ENCODE measurements at regions not wholly inside any gene's neighbourhood (a gene's known extent, or its start where the extent isn't known, plus 50 kb on each side); places are given as distances from the start of the nearest gene placed in this dataset.

DNA sequence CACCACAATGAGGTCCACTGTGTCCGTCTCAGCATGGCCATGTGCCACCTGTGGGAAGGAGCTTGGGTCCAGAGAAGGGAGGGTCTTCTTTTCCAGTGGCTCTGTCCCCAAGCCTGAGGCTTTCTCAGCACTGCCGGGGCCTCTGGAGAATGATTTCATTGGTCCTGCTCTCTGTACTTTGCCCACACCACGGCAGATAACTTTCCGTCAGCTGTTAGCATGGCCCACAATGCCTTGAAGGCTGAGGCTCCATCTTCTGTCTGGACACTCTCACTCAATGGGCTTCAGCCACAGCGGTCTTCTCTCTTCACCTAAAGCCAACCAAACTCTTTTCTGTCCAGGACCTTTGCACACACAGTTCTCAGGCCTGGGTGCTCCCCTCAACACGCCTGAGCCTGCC lies 192.5 kb downstream of the CXCL12 start:
- no peak for ATAC-seq
- TF ChIP-seq ARNTL (CRISPR knock-in tag; IDR thresholded peaks at IDR 0.05; ENCODE audit: borderline replicate concordance, low read depth) (no peak), RARB (CRISPR knock-in tag; IDR thresholded peaks at IDR 0.05) (no peak), ZFP3 (CRISPR knock-in tag; IDR thresholded peaks at IDR 0.05) (no peak), ZFP30 (CRISPR knock-in tag; IDR thresholded peaks at IDR 0.05) (no peak), ISL1 (CRISPR knock-in tag; IDR thresholded peaks at IDR 0.05) (no peak), ESRRG (CRISPR knock-in tag; IDR thresholded peaks at IDR 0.05) (no peak), ZC3H10 (CRISPR knock-in tag; IDR thresholded peaks at IDR 0.05) (no peak), ZNF70 (CRISPR knock-in tag; IDR thresholded peaks at IDR 0.05) (no peak), PPARA (CRISPR knock-in tag; IDR thresholded peaks at IDR 0.05; ENCODE audit: borderline replicate concordance) (no peak), ZNF565 (CRISPR knock-in tag; conservative IDR thresholded peaks at IDR 0.05; ENCODE audit: low read depth) (no peak), TCF4 (CRISPR knock-in tag; IDR thresholded peaks at IDR 0.05; ENCODE audit: borderline replicate concordance) (no peak), OSR1 (CRISPR knock-in tag; IDR thresholded peaks at IDR 0.05) (no peak), GLIS3 (CRISPR knock-in tag; IDR thresholded peaks at IDR 0.05) (no peak), TOX (CRISPR knock-in tag; IDR thresholded peaks at IDR 0.05; ENCODE audit: borderline replicate concordance) (no peak)
- TF ChIP-seq, protein P1, sequence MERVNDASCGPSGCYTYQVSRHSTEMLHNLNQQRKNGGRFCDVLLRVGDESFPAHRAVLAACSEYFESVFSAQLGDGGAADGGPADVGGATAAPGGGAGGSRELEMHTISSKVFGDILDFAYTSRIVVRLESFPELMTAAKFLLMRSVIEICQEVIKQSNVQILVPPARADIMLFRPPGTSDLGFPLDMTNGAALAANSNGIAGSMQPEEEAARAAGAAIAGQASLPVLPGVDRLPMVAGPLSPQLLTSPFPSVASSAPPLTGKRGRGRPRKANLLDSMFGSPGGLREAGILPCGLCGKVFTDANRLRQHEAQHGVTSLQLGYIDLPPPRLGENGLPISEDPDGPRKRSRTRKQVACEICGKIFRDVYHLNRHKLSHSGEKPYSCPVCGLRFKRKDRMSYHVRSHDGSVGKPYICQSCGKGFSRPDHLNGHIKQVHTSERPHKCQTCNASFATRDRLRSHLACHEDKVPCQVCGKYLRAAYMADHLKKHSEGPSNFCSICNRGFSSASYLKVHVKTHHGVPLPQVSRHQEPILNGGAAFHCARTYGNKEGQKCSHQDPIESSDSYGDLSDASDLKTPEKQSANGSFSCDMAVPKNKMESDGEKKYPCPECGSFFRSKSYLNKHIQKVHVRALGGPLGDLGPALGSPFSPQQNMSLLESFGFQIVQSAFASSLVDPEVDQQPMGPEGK (CRISPR knock-in tag; IDR thresholded peaks at IDR 0.05; ENCODE audit: borderline replicate concordance): no peak
- TF ChIP-seq, protein P2, sequence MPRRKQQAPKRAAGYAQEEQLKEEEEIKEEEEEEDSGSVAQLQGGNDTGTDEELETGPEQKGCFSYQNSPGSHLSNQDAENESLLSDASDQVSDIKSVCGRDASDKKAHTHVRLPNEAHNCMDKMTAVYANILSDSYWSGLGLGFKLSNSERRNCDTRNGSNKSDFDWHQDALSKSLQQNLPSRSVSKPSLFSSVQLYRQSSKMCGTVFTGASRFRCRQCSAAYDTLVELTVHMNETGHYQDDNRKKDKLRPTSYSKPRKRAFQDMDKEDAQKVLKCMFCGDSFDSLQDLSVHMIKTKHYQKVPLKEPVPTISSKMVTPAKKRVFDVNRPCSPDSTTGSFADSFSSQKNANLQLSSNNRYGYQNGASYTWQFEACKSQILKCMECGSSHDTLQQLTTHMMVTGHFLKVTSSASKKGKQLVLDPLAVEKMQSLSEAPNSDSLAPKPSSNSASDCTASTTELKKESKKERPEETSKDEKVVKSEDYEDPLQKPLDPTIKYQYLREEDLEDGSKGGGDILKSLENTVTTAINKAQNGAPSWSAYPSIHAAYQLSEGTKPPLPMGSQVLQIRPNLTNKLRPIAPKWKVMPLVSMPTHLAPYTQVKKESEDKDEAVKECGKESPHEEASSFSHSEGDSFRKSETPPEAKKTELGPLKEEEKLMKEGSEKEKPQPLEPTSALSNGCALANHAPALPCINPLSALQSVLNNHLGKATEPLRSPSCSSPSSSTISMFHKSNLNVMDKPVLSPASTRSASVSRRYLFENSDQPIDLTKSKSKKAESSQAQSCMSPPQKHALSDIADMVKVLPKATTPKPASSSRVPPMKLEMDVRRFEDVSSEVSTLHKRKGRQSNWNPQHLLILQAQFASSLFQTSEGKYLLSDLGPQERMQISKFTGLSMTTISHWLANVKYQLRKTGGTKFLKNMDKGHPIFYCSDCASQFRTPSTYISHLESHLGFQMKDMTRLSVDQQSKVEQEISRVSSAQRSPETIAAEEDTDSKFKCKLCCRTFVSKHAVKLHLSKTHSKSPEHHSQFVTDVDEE (CRISPR knock-in tag; IDR thresholded peaks at IDR 0.05): no peak
- TF ChIP-seq, protein P3, sequence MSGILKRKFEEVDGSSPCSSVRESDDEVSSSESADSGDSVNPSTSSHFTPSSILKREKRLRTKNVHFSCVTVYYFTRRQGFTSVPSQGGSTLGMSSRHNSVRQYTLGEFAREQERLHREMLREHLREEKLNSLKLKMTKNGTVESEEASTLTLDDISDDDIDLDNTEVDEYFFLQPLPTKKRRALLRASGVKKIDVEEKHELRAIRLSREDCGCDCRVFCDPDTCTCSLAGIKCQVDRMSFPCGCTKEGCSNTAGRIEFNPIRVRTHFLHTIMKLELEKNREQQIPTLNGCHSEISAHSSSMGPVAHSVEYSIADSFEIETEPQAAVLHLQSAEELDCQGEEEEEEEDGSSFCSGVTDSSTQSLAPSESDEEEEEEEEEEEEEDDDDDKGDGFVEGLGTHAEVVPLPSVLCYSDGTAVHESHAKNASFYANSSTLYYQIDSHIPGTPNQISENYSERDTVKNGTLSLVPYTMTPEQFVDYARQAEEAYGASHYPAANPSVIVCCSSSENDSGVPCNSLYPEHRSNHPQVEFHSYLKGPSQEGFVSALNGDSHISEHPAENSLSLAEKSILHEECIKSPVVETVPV (CRISPR knock-in tag; IDR thresholded peaks at IDR 0.05): no peak
- TF ChIP-seq, protein P4, sequence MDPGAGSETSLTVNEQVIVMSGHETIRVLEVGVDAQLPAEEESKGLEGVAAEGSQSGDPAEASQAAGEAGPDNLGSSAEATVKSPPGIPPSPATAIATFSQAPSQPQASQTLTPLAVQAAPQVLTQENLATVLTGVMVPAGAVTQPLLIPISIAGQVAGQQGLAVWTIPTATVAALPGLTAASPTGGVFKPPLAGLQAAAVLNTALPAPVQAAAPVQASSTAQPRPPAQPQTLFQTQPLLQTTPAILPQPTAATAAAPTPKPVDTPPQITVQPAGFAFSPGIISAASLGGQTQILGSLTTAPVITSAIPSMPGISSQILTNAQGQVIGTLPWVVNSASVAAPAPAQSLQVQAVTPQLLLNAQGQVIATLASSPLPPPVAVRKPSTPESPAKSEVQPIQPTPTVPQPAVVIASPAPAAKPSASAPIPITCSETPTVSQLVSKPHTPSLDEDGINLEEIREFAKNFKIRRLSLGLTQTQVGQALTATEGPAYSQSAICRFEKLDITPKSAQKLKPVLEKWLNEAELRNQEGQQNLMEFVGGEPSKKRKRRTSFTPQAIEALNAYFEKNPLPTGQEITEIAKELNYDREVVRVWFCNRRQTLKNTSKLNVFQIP (CRISPR knock-in tag; IDR thresholded peaks at IDR 0.05; ENCODE audit: borderline replicate concordance, low read depth): no peak
- TF ChIP-seq, protein P5, sequence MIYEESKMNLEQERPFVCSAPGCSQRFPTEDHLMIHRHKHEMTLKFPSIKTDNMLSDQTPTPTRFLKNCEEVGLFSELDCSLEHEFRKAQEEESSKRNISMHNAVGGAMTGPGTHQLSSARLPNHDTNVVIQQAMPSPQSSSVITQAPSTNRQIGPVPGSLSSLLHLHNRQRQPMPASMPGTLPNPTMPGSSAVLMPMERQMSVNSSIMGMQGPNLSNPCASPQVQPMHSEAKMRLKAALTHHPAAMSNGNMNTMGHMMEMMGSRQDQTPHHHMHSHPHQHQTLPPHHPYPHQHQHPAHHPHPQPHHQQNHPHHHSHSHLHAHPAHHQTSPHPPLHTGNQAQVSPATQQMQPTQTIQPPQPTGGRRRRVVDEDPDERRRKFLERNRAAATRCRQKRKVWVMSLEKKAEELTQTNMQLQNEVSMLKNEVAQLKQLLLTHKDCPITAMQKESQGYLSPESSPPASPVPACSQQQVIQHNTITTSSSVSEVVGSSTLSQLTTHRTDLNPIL (CRISPR knock-in tag; IDR thresholded peaks at IDR 0.05; ENCODE audit: low read depth): no peak

DNA sequence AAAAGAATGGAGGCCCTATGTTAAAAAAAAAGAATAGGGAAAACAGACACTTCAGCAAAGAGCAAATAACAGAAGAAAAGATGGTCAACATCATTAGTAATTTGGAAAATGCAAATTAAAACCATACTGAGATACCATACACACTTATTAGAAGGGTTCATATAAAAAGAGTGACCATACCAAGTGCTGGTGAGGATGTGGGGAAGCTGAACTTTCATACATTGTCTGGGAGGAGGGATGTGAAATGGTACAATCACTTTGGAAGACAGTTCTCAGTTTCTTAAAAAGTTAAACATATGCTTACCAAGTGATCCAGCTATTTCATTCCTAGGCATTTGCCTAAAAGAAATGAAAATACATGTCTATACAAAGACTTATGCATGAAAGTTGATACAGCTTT lies 194.4 kb downstream of the CXCL12 start:
- ATAC-seq: no peak
- no peak for TF ChIP-seq TOX (CRISPR knock-in tag; IDR thresholded peaks at IDR 0.05; ENCODE audit: borderline replicate concordance)
- no peak for TF ChIP-seq ARNTL (CRISPR knock-in tag; IDR thresholded peaks at IDR 0.05; ENCODE audit: borderline replicate concordance, low read depth)
- TF ChIP-seq TCF4 (CRISPR knock-in tag; IDR thresholded peaks at IDR 0.05; ENCODE audit: borderline replicate concordance): no peak
- TF ChIP-seq ZNF70 (CRISPR knock-in tag; IDR thresholded peaks at IDR 0.05): no peak

DNA sequence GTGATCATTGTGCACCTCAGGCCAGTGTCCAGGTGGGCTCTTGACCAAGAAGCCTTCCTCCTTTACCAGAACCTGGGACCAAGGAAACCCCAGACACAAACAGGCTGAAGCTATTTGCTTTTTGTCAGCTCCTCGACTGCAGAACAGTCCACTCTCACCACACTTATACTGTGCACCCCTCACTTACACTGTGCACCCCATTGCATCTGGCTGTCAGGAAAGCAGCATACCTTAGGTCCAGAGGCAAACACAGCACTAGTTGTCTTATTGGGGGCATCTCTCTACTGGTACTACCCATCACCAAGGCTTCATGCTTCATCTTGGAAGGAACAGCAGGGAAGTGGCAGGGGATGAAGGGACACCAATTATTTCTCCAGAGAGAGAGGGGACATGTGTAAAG lies 198.1 kb downstream of the CXCL12 start:
- ATAC-seq: no peak
- TF ChIP-seq, protein P2 (CRISPR knock-in tag; IDR thresholded peaks at IDR 0.05): no peak
- TF ChIP-seq, protein P3 (CRISPR knock-in tag; IDR thresholded peaks at IDR 0.05): no peak
- no peak for TF ChIP-seq ZNF8 (CRISPR knock-in tag; IDR thresholded peaks at IDR 0.05)
- TF ChIP-seq, protein P4 (CRISPR knock-in tag; IDR thresholded peaks at IDR 0.05; ENCODE audit: borderline replicate concordance, low read depth): no peak
- TF ChIP-seq TCF4 (CRISPR knock-in tag; IDR thresholded peaks at IDR 0.05; ENCODE audit: borderline replicate concordance): no peak

Data from SK-N-SH treated with all-trans-retinoic acid at 6 μM for 48 hours (cell line).